Lower leg skin (tissue), 3 donors: ENCODE measurements at regions not wholly inside any gene's neighbourhood (a gene's known extent, or its start where the extent isn't known, plus 50 kb on each side); places are given as distances from the start of the nearest gene placed in this dataset.
"Not testable (repeated sequence)": the region's sequence is repeated elsewhere in the genome, so short reads cannot be mapped to it uniquely, and the experiment has no call there.

Source experiments
- POLR2A ChIP-seq, 2 donors: fragments of 450-650 bp; IDR thresholded peaks; one replicate each; pipeline ENCODE4 v1.6.1; 2016 to 2017; ENCODE audit warnings: antibody characterized with exemption in 2 of 2, mild to moderate bottlenecking in 1 of 2, moderate library complexity in 1 of 2
- TF ChIP-seq, protein P1 (sequence below), 3 donors: fragments of 450-650 bp; IDR thresholded peaks; one replicate each; pipeline ENCODE4 v1.5.1; 2016; ENCODE audit warnings: antibody characterized with exemption in 3 of 3, mild to moderate bottlenecking in 3 of 3, moderate library complexity in 2 of 3

GRCh38 chr16:76880523-76880922 lies 310.5 kb upstream of the MON1B start:
- TF ChIP-seq POLR2A (IDR thresholded peaks at IDR 0.05), result not testable (repeated sequence)
- TF ChIP-seq, protein P1, sequence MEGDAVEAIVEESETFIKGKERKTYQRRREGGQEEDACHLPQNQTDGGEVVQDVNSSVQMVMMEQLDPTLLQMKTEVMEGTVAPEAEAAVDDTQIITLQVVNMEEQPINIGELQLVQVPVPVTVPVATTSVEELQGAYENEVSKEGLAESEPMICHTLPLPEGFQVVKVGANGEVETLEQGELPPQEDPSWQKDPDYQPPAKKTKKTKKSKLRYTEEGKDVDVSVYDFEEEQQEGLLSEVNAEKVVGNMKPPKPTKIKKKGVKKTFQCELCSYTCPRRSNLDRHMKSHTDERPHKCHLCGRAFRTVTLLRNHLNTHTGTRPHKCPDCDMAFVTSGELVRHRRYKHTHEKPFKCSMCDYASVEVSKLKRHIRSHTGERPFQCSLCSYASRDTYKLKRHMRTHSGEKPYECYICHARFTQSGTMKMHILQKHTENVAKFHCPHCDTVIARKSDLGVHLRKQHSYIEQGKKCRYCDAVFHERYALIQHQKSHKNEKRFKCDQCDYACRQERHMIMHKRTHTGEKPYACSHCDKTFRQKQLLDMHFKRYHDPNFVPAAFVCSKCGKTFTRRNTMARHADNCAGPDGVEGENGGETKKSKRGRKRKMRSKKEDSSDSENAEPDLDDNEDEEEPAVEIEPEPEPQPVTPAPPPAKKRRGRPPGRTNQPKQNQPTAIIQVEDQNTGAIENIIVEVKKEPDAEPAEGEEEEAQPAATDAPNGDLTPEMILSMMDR (IDR thresholded peaks at IDR 0.05), result not testable (repeated sequence)
